ENCODE measurements at regions not wholly inside any gene's neighbourhood (a gene's known extent, or its start where the extent isn't known, plus 50 kb on each side); places are given as distances from the start of the nearest gene placed in this dataset.

DNA sequence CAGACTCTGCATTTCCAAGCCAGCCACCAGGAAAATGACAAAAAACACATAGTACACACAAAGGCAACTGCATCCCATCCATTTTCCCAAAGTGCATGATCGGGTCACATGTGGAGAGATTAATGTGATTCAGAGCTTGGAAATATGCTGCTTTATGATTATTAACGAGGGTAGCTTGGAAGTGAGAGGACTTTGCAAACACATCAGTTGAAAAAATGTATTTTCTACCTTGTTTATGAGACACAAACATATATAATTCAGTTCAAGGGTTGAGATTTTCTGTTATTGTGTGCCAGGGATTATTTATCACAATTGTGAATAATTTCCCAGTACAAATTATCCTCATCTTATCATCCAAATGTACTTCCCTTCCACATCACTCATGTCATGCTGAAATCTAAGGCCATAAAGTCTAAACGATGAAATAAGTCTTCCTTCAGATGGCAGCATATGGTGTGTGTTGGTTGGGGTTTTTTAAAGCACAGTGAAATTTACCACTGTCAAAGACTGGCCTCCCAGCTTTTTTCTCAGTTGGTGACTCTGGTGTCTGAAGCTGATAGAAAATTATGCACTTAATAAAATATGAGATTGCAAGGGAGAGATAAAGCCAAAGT, 104.7 kb upstream of the ADAMTS18 start:
- no peaks in the 10 kb centered on the region for H3K27me3 Mint-ChIP-seq

DNA sequence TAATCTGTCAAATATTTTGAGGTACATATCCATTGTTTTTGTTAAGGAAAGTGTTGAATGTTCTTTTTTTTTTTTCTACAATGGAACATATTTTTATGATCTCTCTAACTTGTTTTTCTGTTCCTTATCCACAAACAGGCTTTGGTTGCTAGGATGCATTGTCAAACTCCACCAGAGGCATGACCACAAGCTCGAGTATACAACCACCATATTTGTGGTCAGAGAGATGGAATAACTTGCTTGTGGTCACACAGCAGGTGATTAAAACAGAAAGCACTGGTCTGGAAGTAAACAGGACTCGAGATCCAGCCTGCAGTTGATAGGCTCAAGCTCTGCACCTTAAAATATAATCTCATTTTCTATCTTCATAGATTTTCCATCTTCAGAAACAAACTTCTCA, 105.8 kb upstream of the ADAMTS18 start:
- H3K4me1 Mint-ChIP-seq = no peaks in the 10 kb centered on the region
- no peak overlapping the region for H3K4me3 Mint-ChIP-seq
- no peaks in the 10 kb centered on the region for H3K36me3 Mint-ChIP-seq
- no peak overlapping the region for H3K27ac Mint-ChIP-seq
- H3K27me3 Mint-ChIP-seq = no peaks in the 10 kb centered on the region
- CTCF ChIA-PET = no interaction called here
- DNase-seq = no peak
- no peaks in the 10 kb centered on the region for H3K9me3 Mint-ChIP-seq

More for the DNA sequence above, 104.7 kb upstream of the ADAMTS18 start:
- H3K27ac Mint-ChIP-seq = no peak overlapping the region
- H3K4me1 Mint-ChIP-seq = no peaks in the 10 kb centered on the region
- no peaks in the 10 kb centered on the region for H3K36me3 Mint-ChIP-seq
- H3K4me3 Mint-ChIP-seq = no peak overlapping the region
- no peaks in the 10 kb centered on the region for H3K9me3 Mint-ChIP-seq
- CTCF ChIA-PET = no interaction called here
- no peak for DNase-seq

DNA sequence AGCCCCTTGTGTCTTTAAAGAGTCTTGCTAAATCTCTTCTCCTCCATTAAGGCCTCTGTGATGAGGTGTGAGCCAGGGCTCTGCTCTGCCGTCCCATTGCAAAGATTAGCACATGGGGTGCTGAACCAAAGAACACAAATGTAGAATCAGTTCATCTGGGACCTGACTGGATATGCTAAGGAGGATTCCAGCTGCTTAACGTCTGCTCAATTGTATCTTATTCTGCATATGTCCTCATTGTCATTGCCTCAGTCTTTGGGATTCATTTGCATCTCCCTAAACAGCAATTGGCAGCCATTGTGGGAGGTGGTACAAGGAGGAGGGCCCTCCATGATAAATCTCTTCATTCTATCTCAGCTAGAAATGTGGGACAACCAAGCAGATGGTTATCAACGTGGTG, 106.3 kb upstream of the ADAMTS18 start:
- Mint-ChIP-seq H3K4me1 (no peaks in the 10 kb centered on the region), H3K27ac (no peak overlapping the region), H3K27me3 (no peaks in the 10 kb centered on the region), H3K4me3 (no peak overlapping the region), H3K9me3 (no peaks in the 10 kb centered on the region), H3K36me3 (no peaks in the 10 kb centered on the region)
- CTCF ChIA-PET = no interaction called here
- no peak for DNase-seq

DNA sequence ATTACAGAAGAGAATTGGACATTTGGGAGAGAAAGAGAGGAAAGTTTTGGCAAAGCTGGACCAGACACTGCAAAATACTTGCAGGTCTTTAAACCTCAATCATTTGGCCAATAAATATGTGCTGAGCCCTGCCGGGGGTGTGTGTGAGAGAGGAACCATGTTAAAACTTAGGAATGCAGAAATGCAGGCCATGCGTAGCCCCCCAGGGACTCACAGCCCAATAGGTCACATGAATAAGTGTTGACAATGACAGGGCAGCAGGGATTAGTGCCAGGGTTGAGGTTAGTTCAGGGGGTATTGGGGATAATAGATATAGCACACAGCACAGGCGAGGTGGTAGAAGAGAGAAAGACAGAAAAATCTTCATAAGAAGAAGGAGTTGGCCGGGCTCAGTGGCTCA, 113.3 kb upstream of the ADAMTS18 start:
- Mint-ChIP-seq H3K4me3 (no peak overlapping the region), H3K36me3 (no peaks in the 10 kb centered on the region), H3K27ac (no peak overlapping the region), H3K9me3 (no peaks in the 10 kb centered on the region), H3K4me1 (no peaks in the 10 kb centered on the region), H3K27me3 (no peaks in the 10 kb centered on the region)
- no peak for DNase-seq
- CTCF ChIA-PET = no interaction called here

DNA sequence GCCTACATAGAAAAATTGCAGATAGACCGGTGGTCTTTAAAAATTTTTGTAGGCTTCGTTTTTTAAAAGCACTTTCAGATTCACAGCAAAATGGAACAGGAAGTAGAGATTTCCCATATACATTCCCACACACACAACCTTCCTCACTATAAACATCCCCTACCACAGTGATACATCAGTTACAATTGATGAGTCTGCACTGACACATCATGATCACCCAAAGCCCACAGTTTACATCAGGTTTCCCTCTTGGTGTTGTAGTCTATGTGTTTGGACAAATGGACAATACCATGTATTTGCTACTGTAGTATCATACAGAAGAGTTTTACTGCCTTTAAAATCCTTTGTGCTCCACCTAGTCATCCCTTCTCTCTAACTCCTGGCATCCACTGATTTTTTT, 113.9 kb upstream of the ADAMTS18 start:
- Mint-ChIP-seq H3K27me3 (no peaks in the 10 kb centered on the region), H3K4me3 (no peak overlapping the region), H3K4me1 (no peaks in the 10 kb centered on the region), H3K36me3 (no peaks in the 10 kb centered on the region), H3K27ac (no peak overlapping the region), H3K9me3 (no peaks in the 10 kb centered on the region)
- CTCF ChIA-PET = no interaction called here
- no peak for DNase-seq

DNA sequence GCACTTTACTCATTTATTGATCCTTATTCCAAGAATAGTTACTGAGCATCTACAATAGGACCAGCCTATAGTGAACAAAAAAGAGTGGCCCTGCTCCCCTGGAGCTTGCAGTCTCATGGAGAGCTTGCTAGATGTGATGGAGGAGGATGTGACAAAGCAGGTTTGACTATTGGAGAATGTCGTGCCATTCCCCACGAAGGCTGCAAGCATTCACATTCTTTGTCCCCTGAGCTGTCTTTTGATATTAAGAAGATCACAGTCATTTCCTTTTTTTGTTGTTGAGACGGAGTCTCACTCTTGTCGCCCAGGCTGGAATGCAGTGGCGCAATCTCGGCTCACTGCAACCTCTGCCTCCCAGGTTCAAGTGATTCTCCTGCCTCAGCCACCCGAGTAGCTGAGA, 115.0 kb upstream of the ADAMTS18 start:
- no peak overlapping the region for H3K4me3 Mint-ChIP-seq
- no peaks in the 10 kb centered on the region for H3K9me3 Mint-ChIP-seq
- CTCF ChIA-PET = no interaction called here
- H3K27me3 Mint-ChIP-seq = no peaks in the 10 kb centered on the region
- H3K4me1 Mint-ChIP-seq = no peaks in the 10 kb centered on the region
- no peak overlapping the region for H3K27ac Mint-ChIP-seq
- no peak for DNase-seq
- no peaks in the 10 kb centered on the region for H3K36me3 Mint-ChIP-seq

DNA sequence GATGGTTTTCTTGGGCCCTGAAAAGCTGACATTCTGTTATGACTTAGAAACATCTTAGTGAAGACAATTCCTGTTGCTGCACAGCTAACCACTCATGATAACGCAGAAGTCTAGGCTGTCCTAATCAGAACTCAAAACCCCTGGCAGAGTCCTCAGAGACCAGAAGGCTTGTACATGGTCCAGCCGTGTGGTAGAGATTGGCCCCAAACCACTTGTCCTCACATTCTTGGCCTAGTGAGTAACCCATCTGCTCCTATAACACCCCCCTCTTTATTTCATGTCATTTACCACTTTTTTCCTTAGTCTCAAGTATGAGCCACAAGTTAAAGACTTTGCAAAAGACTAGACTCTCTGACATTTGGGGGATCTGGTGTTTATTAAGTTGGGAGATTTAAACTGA, 116.5 kb upstream of the ADAMTS18 start:
- H3K27ac Mint-ChIP-seq = no peak overlapping the region
- no peaks in the 10 kb centered on the region for H3K27me3 Mint-ChIP-seq
- CTCF ChIA-PET = no interaction called here
- no peak for DNase-seq
- no peaks in the 10 kb centered on the region for H3K9me3 Mint-ChIP-seq
- no peaks in the 10 kb centered on the region for H3K36me3 Mint-ChIP-seq
- no peak overlapping the region for H3K4me3 Mint-ChIP-seq
- no peaks in the 10 kb centered on the region for H3K4me1 Mint-ChIP-seq

DNA sequence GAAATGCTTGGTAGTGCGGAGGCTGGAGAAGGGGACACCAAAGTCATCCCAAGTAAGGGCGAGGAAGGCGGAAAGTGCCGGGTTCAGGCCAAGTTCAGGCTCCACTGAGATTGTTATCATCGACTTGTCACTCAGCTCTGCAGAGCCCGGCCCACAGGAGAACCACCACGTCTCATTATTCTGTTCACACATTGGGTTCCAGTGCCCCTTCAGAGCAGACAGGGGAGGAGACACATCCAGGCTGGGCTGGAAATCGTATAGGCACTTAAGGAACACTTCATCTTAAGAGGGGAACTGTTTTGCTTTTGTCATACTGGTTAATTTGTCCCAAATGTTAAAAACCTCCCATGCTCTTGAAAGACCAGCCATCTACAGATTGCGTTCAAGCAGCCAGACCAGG, 118.3 kb upstream of the ADAMTS18 start:
- Mint-ChIP-seq H3K36me3 (no peaks in the 10 kb centered on the region), H3K27me3 (no peaks in the 10 kb centered on the region), H3K27ac (no peak overlapping the region), H3K4me1 (no peaks in the 10 kb centered on the region), H3K4me3 (no peak overlapping the region), H3K9me3 (no peaks in the 10 kb centered on the region)
- CTCF ChIA-PET = no interaction called here
- DNase-seq = no peak

DNA sequence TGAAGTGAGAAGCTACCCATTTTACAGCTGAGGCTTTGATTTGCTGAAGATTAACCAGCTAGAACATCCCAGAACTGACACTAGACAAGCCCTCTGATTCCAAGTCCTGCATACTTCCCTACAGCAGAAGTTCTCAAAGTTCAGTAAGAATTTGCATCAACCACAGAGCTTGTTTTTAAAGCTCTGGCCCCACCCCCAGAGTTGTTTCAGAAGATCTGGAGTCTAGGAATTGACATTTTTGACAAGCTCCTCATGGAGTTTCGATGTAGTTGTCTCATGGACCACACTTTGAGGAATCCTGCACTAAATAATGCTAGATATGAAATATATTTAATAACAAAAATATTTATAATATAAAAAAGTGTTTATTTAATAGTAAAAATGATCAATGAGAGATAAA, 120.3 kb upstream of the ADAMTS18 start:
- Mint-ChIP-seq H3K36me3 (no peaks in the 10 kb centered on the region), H3K27me3 (no peaks in the 10 kb centered on the region), H3K27ac (no peak overlapping the region), H3K4me3 (no peak overlapping the region), H3K9me3 (no peaks in the 10 kb centered on the region), H3K4me1 (no peaks in the 10 kb centered on the region)
- CTCF ChIA-PET = no interaction called here
- no peak for DNase-seq

DNA sequence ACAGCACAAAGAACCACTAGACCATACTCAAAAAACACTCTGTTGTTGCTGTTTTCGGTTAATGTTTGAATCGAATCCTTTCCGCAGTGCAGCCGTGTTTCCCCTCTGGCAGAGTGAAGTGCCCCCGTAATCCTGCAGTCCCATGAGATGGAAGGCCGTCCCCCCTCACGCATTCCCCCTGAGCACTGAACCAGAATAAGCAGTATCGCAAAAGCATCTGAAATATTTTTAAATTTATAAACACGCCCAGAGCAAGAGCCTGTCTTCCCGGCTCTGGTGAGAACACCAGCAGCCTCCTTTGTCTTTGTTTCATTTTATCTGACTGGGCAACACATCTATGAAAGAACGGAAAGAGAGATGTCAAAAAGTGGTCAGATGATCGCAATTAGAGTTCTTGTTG, 121.0 kb upstream of the ADAMTS18 start:
- Mint-ChIP-seq H3K9me3 (no peaks in the 10 kb centered on the region), H3K4me1 (no peaks in the 10 kb centered on the region), H3K27me3 (no peaks in the 10 kb centered on the region), H3K36me3 (no peaks in the 10 kb centered on the region), H3K4me3 (no peak overlapping the region), H3K27ac (no peak overlapping the region)
- CTCF ChIA-PET = no interaction called here
- DNase-seq = no peak

DNA sequence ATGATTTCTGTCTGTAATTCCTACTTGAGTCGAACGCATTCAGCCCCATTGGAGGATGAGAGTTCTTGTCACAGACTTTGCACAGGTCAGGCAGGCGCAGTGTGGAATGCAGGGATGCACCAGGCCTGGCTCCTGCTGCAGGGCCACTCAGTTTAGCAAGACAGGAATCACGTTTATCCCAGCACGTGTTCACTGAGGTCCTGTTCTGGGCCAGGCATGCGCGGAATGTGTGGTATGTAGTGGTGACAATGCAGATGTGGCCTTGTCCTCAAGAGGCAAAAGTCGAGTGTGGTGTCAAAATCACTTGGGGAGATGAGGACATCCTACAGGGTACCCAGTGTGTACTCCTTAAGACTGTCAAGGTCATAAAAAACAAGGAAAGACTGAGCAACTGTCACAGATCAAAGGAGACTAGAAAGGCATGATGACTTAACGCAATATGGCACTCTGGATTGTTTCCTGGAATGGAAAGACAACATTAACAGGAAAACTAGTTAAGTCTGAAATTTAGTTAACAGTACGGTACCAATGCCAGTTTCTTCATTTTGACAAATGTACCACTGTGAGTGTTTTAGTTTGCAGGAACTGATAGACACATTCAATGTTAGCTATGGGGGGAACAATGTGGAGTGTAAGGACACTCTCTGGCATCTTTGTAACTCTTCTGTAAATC, 121.5 kb upstream of the ADAMTS18 start:
- no peaks in the 10 kb centered on the region for H3K4me1 Mint-ChIP-seq
- H3K27ac Mint-ChIP-seq = no peak overlapping the region
- DNase-seq = no peak
- CTCF ChIA-PET = no interaction called here
- H3K9me3 Mint-ChIP-seq = no peaks in the 10 kb centered on the region
- no peaks in the 10 kb centered on the region for H3K27me3 Mint-ChIP-seq
- H3K36me3 Mint-ChIP-seq = no peaks in the 10 kb centered on the region
- no peak overlapping the region for H3K4me3 Mint-ChIP-seq

DNA sequence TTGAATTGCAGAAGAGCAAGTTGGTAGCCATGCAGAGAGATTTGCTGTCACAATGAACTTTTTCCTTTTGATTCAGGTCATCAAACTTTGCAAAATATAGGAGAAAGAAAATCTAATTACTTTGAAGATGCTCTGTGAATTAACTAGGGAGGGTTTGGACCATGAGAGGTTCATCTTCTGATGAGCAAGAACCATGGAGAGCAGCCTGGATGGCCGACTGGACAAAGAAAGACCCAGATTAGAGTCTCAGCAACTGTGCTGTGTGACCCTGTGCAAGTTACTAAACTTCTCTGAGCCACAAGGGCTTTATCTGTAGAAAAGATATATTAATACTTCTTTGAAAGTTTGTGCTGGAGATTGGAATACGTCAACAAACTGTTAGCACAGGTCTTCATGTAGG, 122.6 kb upstream of the ADAMTS18 start:
- H3K4me1 Mint-ChIP-seq = no peaks in the 10 kb centered on the region
- DNase-seq = no peak
- CTCF ChIA-PET = no interaction called here
- no peaks in the 10 kb centered on the region for H3K9me3 Mint-ChIP-seq
- H3K27ac Mint-ChIP-seq = no peak overlapping the region
- H3K27me3 Mint-ChIP-seq = no peaks in the 10 kb centered on the region
- H3K36me3 Mint-ChIP-seq = no peaks in the 10 kb centered on the region
- no peak overlapping the region for H3K4me3 Mint-ChIP-seq

DNA sequence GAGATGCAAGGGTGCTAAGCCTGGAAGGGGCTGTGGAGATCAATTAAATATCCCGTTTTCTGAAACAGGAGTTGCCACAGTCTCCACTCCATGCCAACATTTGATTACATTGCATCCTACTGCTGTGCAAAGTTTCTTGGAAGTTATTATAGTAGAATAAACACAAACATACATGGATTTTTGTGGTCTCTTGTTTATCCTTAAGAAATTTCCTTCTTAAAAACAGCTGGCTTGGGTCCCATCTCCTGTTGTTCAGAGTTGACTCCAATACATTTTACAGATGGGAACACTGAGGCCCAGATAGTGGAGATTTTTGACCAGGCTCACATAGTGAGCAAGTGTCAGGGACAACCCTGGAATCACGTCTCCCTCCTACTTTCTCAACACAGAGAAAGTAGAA, 124.0 kb upstream of the ADAMTS18 start:
- no peak overlapping the region for H3K27ac Mint-ChIP-seq
- H3K9me3 Mint-ChIP-seq = no peaks in the 10 kb centered on the region
- H3K27me3 Mint-ChIP-seq = no peaks in the 10 kb centered on the region
- H3K4me3 Mint-ChIP-seq = no peak overlapping the region
- DNase-seq = no peak
- H3K36me3 Mint-ChIP-seq = no peaks in the 10 kb centered on the region
- H3K4me1 Mint-ChIP-seq = no peaks in the 10 kb centered on the region
- CTCF ChIA-PET = no interaction called here

DNA sequence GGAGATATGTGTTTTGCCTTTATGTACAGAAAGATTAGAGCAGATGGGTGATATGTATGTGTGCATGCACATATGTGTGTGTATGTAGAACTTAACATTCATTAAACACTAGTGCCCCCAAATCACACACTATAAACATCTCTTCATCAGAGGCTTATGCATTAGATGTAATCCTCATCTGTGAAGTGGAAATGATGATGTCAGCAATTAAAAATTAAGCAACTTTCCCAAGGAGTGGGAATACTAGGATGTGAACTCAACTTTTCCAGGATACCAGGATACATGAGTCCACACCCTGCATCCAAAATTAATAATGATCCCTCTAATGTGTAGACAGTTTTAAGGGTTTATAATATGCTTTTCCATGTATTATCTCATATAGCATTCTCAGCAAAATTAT, 127.7 kb upstream of the ADAMTS18 start:
- H3K9me3 Mint-ChIP-seq = no peaks in the 10 kb centered on the region
- CTCF ChIA-PET = no interaction called here
- no peak for DNase-seq
- no peaks in the 10 kb centered on the region for H3K36me3 Mint-ChIP-seq
- no peak overlapping the region for H3K4me3 Mint-ChIP-seq
- H3K27me3 Mint-ChIP-seq = no peaks in the 10 kb centered on the region
- H3K27ac Mint-ChIP-seq = no peak overlapping the region
- H3K4me1 Mint-ChIP-seq = no peaks in the 10 kb centered on the region

DNA sequence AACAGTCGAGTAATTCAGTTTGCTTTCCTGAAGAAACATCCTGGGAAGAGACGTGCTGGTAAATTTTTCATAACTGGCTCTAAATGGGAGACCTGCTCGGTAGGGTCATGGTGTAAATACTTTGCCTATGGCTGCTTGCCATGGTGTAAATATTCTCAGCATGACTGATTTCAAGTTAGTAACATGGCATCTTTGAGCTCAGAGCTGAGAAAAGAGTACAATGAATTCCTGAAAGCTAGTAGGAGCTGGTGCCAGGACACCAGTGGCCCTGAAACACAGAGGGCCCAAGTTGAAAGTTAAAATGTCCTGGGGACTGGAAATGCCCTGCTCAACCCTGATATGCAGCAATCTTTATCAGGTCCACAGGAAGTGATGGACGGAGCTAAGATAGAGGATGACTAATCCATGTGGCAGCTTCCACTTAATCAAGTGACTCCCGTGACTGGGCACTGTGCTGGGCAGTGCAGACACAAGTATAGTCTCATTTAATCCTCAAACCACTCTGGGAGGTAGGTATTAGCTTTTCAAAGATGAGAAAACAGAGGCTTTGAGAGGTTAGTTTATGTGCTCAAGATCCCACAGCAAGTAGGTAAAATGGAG, 130.1 kb upstream of the ADAMTS18 start:
- Mint-ChIP-seq H3K9me3 (no peaks in the 10 kb centered on the region), H3K4me3 (no peak overlapping the region), H3K36me3 (no peaks in the 10 kb centered on the region), H3K4me1 (no peaks in the 10 kb centered on the region), H3K27me3 (no peaks in the 10 kb centered on the region), H3K27ac (no peak overlapping the region)
- no peak for DNase-seq
- CTCF ChIA-PET = no interaction called here
